ENCODE measurements at regions not wholly inside any gene's neighbourhood (a gene's known extent, or its start where the extent isn't known, plus 50 kb on each side); places are given as distances from the start of the nearest gene placed in this dataset.

DNA sequence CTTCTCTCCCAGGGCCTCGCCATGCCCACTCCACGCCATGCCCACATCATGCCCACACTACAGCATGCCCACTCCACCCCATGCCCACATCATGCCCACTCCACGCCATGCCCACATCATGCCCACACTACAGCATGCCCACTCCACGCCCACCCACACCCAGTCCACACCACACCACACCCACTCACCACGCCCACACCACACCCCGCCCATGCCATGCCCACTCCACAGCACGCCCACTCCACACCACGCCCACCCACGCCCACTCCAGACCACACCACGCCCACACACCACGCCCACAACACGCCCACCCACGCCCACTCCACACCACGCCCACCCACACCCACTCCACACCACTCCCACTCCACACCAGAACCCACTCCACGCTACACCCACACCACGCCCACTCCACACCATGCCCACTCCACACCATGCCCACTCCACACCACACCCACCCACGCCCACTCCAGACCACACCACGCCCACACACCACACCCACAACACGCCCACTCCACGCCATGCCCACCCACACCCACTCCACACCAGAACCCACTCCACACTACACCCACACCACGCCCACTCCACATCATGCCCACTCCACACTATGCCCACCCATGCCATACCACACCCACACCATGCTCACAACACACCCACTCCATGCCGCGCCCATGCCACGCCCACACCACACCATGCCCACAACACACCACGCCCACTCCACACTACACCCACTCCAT lies 88.6 kb downstream of the ERMARD start:
- ChIA-PET POLR2A (ENCODE audit: partially characterized antibody) (no interaction called here), CTCF (ENCODE audit: partially characterized antibody) (no interaction called here)
- H2BK120ac ChIP-seq (replicated peaks; ENCODE audit: low read depth, low read length), result no peak overlapping the region
- H2AFZ ChIP-seq (ENCODE audit: low read length), result no peak overlapping the region
- no peak overlapping the region for H3K14ac ChIP-seq (ENCODE audit: insufficient read length)
- H4K91ac ChIP-seq (replicated peaks; ENCODE audit: insufficient read length, low read length), result no peak overlapping the region
- H2BK15ac ChIP-seq (ENCODE audit: low read length), result no peak overlapping the region; the same call in 1 of the 2 replicates
- 0 out of 2 replicates have a peak overlapping the region, but pooled peaks have one; percentile 7 for H2BK5ac ChIP-seq (ENCODE audit: low read depth, low read length)
- H3K4me3 ChIP-seq (ENCODE audit: extremely low read depth in 1 of 4, insufficient read depth in 2 of 4, low read depth in 3 of 4, low read length in 4 of 4), result no peak overlapping the region
- no peak overlapping the region for H3K18ac ChIP-seq (ENCODE audit: extremely low read depth, low read length)
- H3K79me2 ChIP-seq (ENCODE audit: control insufficient read depth in 1 of 2, insufficient read depth in 2 of 2, low read length in 2 of 2), result no peaks in the 10 kb centered on the region
- no peak for FAIRE-seq
- H4K5ac ChIP-seq (ENCODE audit: insufficient read length, low read depth, low read length), result no peak overlapping the region
- H3K4me1 ChIP-seq (replicated peaks in 1 of 4; ENCODE audit: control insufficient read depth in 3 of 4, insufficient read depth in 4 of 4, low read length in 3 of 4), result no peaks in the 10 kb centered on the region
- no peaks in the 10 kb centered on the region for H3K36me3 ChIP-seq (ENCODE audit: control insufficient read depth in 2 of 4, insufficient read depth in 4 of 4, low read length in 3 of 4)
- TF ChIP-seq CREB1 (IDR thresholded peaks at IDR 0.05) (no peak), BACH1 (IDR thresholded peaks at IDR 0.05; ENCODE audit: low read length) (peak; percentile 21; the same call in 1 of the 2 replicates), TCF12 (IDR thresholded peaks at IDR 0.05; ENCODE audit: low read depth, low read length) (no peak), JUND (IDR thresholded peaks at IDR 0.05; ENCODE audit: low read length) (no peak), KDM5A (IDR thresholded peaks at IDR 0.05; ENCODE audit: low read length) (no peak), KDM4A (IDR thresholded peaks at IDR 0.05; ENCODE audit: low read depth, low read length, severe bottlenecking) (no peak)
- TF ChIP-seq, protein P1, sequence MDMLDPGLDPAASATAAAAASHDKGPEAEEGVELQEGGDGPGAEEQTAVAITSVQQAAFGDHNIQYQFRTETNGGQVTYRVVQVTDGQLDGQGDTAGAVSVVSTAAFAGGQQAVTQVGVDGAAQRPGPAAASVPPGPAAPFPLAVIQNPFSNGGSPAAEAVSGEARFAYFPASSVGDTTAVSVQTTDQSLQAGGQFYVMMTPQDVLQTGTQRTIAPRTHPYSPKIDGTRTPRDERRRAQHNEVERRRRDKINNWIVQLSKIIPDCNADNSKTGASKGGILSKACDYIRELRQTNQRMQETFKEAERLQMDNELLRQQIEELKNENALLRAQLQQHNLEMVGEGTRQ (IDR thresholded peaks at IDR 0.05; ENCODE audit: low read length), result no peak
- TF ChIP-seq, protein P2, sequence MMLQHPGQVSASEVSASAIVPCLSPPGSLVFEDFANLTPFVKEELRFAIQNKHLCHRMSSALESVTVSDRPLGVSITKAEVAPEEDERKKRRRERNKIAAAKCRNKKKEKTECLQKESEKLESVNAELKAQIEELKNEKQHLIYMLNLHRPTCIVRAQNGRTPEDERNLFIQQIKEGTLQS (IDR thresholded peaks at IDR 0.05; ENCODE audit: insufficient read depth, low read depth, low read length), result no peak
- DNase-seq (ENCODE audit: low read depth in 1 of 2, low spot score in 2 of 2), result peak in 1 of 2 experiments; percentile 17
- no peak overlapping the region for H3K56ac ChIP-seq (replicated peaks; ENCODE audit: insufficient read length, low read depth, low read length)
- WGBS, 2 experiments (ENCODE audit: extremely low coverage in 1 of 2, insufficient coverage in 1 of 2, insufficient read length in 1 of 2, insufficient replicate concordance in 2 of 2, low coverage in 1 of 2, low lambda C conversion rate in 2 of 2, missing lambda C conversion rate in 1 of 2), result 80% methylated on average over 12 of the region's 25 CpGs; no CpG with 5 or more reads in 1 of the 2 experiments
- 0 out of 2 replicates have a peak overlapping the region, but pooled peaks have one; percentile 82 for H2AK5ac ChIP-seq (ENCODE audit: low read depth, low read length)
- H2BK20ac ChIP-seq (ENCODE audit: low read length), result no peak overlapping the region
- H3K4ac ChIP-seq (replicated peaks; ENCODE audit: insufficient read length, low read depth, low read length), result no peak overlapping the region
- peak overlapping the region; percentile 68; the same call in 1 of the 2 replicates for H4K8ac ChIP-seq (ENCODE audit: extremely low read depth, insufficient read depth, low read length)
- no peaks in the 10 kb centered on the region for H3K79me1 ChIP-seq (ENCODE audit: low read depth, low read length)
- peaks cover 7% of the 10 kb centered on the region; the same call in 1 of the 2 replicates for H3K23me2 ChIP-seq (ENCODE audit: low read depth, low read length)
- H4K20me1 ChIP-seq (replicated peaks in 1 of 2; ENCODE audit: control insufficient read depth in 1 of 2, insufficient read depth in 2 of 2, low read length in 2 of 2), result peaks cover 0 to 5% of the 10 kb centered on the region in 2 experiments
- H3K27me3 ChIP-seq (replicated peaks in 1 of 4; ENCODE audit: control insufficient read depth in 3 of 4, extremely low read depth in 1 of 4, insufficient read depth in 3 of 4, low read length in 3 of 4), result no peaks in the 10 kb centered on the region
- no peak overlapping the region for H3K23ac ChIP-seq (ENCODE audit: insufficient read length)
- H3K27ac ChIP-seq (ENCODE audit: low read depth, low read length), result no peak overlapping the region
- H3K9ac ChIP-seq (replicated peaks in 1 of 4; ENCODE audit: extremely low read depth in 1 of 4, low read depth in 3 of 4, low read length in 3 of 4), result no peak overlapping the region
- H2BK12ac ChIP-seq (ENCODE audit: low read depth, low read length), result no peak overlapping the region
- no peak overlapping the region for H3K4me2 ChIP-seq (ENCODE audit: insufficient read depth in 1 of 2, low read depth in 2 of 2, low read length in 2 of 2)
- no peaks in the 10 kb centered on the region for H3K9me3 ChIP-seq (ENCODE audit: insufficient read depth in 2 of 2, low read depth in 1 of 2, low read length in 1 of 2)

Data from H1 (cell line).